Endodermal cell (in vitro differentiated cells): ENCODE measurements at regions not wholly inside any gene's neighbourhood (a gene's known extent, or its start where the extent isn't known, plus 50 kb on each side); places are given as distances from the start of the nearest gene placed in this dataset.

ENCODE experiments used
- DNase-seq: peaks from one replicate; pipeline ENCODE4 v3.0.0-alpha.2; 2017
- H3K27ac ChIP-seq: 2 replicates; pipeline ENCODE4 v1.5.1; 2013; ENCODE audit warnings: mild to moderate bottlenecking, low read depth, low read length, moderate library complexity
- H3K27me3 ChIP-seq: 2 replicates; pipeline ENCODE4 v1.6.1; 2013; ENCODE audit warnings: mild to moderate bottlenecking, low read length, moderate library complexity; ENCODE audit not compliant: insufficient read depth, control insufficient read depth, poor library complexity, severe bottlenecking
- H3K36me3 ChIP-seq: 2 replicates; pipeline ENCODE4 v1.7.0; 2013; ENCODE audit warnings: mild to moderate bottlenecking, low read length, moderate library complexity; ENCODE audit not compliant: control insufficient read depth, insufficient read depth
- H3K4me1 ChIP-seq: one replicate; pipeline ENCODE4 v1.7.0; 2013; ENCODE audit warnings: low read length; ENCODE audit not compliant: control insufficient read depth, insufficient read depth
- H3K4me3 ChIP-seq: 2 replicates; pipeline ENCODE4 v1.5.1; 2013; ENCODE audit warnings: mild to moderate bottlenecking, low read length, moderate library complexity
- H3K9ac ChIP-seq: 2 replicates; pipeline ENCODE4 v1.6.1; 2013; ENCODE audit warnings: mild to moderate bottlenecking, low read length, moderate library complexity; ENCODE audit not compliant: poor library complexity, severe bottlenecking; ENCODE audit errors: extremely low read depth
- H3K9me3 ChIP-seq: 2 replicates; pipeline ENCODE4 v1.6.1; 2013; ENCODE audit warnings: mild to moderate bottlenecking, low read length, moderate library complexity; ENCODE audit not compliant: control insufficient read depth
- H3K27ac Mint-ChIP-seq: 2 replicates; pipeline ENCODE4 v1.8.0; 2020; ENCODE audit warnings: mixed read lengths
- H3K27me3 Mint-ChIP-seq: 2 replicates; pipeline ENCODE4 v1.8.0; 2021; ENCODE audit warnings: mild to moderate bottlenecking, mixed read lengths; ENCODE audit not compliant: insufficient read depth
- H3K36me3 Mint-ChIP-seq: 2 replicates; pipeline ENCODE4 v1.8.0; 2020; ENCODE audit warnings: low read depth, mixed read lengths
- H3K4me1 Mint-ChIP-seq: 2 replicates; pipeline ENCODE4 v1.8.0; 2020; ENCODE audit warnings: mixed read lengths
- H3K4me3 Mint-ChIP-seq: 2 replicates; pipeline ENCODE4 v1.8.0; 2020; ENCODE audit warnings: mild to moderate bottlenecking, moderate library complexity, mixed read lengths
- H3K9me3 Mint-ChIP-seq: 2 replicates; pipeline ENCODE4 v1.8.0; 2020; ENCODE audit warnings: mild to moderate bottlenecking, mixed read lengths
- CTCF ChIP-seq: fragments of 200-600 bp; sonication (generic); conservative IDR thresholded peaks from 2 replicates; pipeline ENCODE4 v1.5.0; 2021; ENCODE audit warnings: antibody characterized with exemption, mild to moderate bottlenecking
- WGBS, 2 experiments: methylation state at CpG; one replicate each; pipeline versions ENCODE4 v1.1.5 to v1.1.7; 2013; ENCODE audit warnings: missing lambda C conversion rate in 2 of 2, mixed read lengths in 1 of 2; ENCODE audit not compliant: insufficient coverage in 1 of 2, insufficient read length in 1 of 2; 5-methylcytosine and 5-hydroxymethylcytosine counted together

DNA sequence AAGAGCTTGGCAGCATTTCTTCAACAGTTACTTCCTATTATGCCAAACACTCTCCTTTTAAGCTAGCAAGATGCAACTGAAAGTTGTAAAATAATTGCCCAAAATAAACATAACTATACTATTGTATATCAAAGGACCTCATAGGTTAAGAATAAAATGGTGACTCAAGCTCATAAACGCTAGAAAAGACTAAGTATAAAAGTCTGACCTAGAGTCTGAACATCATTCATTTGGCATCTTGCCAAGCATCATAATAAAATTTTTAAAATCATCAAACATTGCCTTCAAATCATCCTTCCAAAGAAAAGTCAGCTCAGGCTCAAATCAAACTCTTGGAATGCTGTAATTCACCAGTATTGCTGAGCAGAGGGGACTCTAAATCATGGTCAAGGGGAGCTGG, 281.2 kb downstream of the QDPR start:
- no peak overlapping the region for H3K9ac ChIP-seq
- no peaks in the 10 kb centered on the region for H3K36me3 ChIP-seq
- Mint-ChIP-seq H3K4me3 (no peak overlapping the region), H3K36me3 (no peaks in the 10 kb centered on the region), H3K27ac (no peak overlapping the region), H3K9me3 (peaks cover 9% of the 10 kb centered on the region), H3K27me3 (peaks cover 2% of the 10 kb centered on the region), H3K4me1 (no peaks in the 10 kb centered on the region)
- H3K27ac ChIP-seq = no peak overlapping the region
- H3K9me3 ChIP-seq = no peaks in the 10 kb centered on the region
- DNase-seq = no peak
- TF ChIP-seq CTCF = no peak
- WGBS, 2 experiments = 96% methylated on average over 1 of the region's 1 CpG; no CpG with 5 or more reads in 1 of the 2 experiments
- H3K4me3 ChIP-seq = no peak overlapping the region
- no peaks in the 10 kb centered on the region for H3K4me1 ChIP-seq
- no peaks in the 10 kb centered on the region for H3K27me3 ChIP-seq

DNA sequence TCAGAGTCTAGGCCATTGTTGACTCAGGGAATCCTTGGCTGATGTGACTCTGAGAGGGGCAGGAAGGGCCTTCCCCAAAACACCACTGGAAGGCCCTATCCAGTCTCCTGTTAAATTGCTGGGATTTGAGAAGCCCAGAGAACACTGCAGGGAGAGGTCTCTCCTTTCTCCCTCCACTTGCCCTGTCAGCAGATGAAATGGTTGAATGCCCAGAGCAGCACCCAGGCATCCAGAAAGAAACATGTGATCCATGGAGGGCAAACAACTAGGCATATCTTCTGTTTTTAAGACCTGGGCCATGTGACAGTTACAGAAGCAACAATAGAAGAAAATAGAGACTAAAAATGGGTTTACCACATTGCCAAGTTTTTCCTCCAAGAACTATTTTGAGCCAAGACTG, 291.1 kb downstream of the QDPR start:
- TF ChIP-seq CTCF = no peak
- Histone ChIP-seq H3K4me1 (no peaks in the 10 kb centered on the region), H3K9me3 (no peaks in the 10 kb centered on the region), H3K36me3 (no peaks in the 10 kb centered on the region), H3K27ac (no peak overlapping the region), H3K9ac (no peak overlapping the region), H3K4me3 (no peak overlapping the region), H3K27me3 (no peaks in the 10 kb centered on the region)
- H3K9me3 Mint-ChIP-seq = peaks cover 9% of the 10 kb centered on the region
- H3K4me3 Mint-ChIP-seq = no peak overlapping the region
- no peak for DNase-seq
- H3K27me3 Mint-ChIP-seq = no peaks in the 10 kb centered on the region
- H3K4me1 Mint-ChIP-seq = no peaks in the 10 kb centered on the region
- H3K36me3 Mint-ChIP-seq = no peaks in the 10 kb centered on the region
- H3K27ac Mint-ChIP-seq = no peak overlapping the region

- H3K9ac ChIP-seq = no peak overlapping the region
- WGBS, 2 experiments = 93 to 97% methylated on average over 2 to 3 of the region's 3 CpGs
These were observed 293.1 kb downstream of the QDPR start for GRCh38 chr4:17218786-17219185.

More at GRCh38 chr4:17218786-17219185, 293.1 kb downstream of the QDPR start:
- Histone ChIP-seq H3K36me3 (no peaks in the 10 kb centered on the region), H3K4me1 (no peaks in the 10 kb centered on the region), H3K27me3 (no peaks in the 10 kb centered on the region), H3K9me3 (peaks cover 19% of the 10 kb centered on the region), H3K4me3 (no peak overlapping the region), H3K27ac (no peak overlapping the region)
- Mint-ChIP-seq H3K27me3 (no peaks in the 10 kb centered on the region), H3K9me3 (peaks cover 29% of the 10 kb centered on the region), H3K36me3 (peaks cover 3% of the 10 kb centered on the region), H3K27ac (no peak overlapping the region), H3K4me1 (no peaks in the 10 kb centered on the region), H3K4me3 (no peak overlapping the region)
- TF ChIP-seq CTCF = no peak
- DNase-seq = no peak
